ENCODE measurements at regions not wholly inside any gene's neighbourhood (a gene's known extent, or its start where the extent isn't known, plus 50 kb on each side); places are given as distances from the start of the nearest gene placed in this dataset.
A peak's percentile ranks its signal among the peaks of the same experiment; 100 is the strongest.
"Not testable (repeated sequence)": the region's sequence is repeated elsewhere in the genome, so short reads cannot be mapped to it uniquely, and the experiment has no call there.

DNA sequence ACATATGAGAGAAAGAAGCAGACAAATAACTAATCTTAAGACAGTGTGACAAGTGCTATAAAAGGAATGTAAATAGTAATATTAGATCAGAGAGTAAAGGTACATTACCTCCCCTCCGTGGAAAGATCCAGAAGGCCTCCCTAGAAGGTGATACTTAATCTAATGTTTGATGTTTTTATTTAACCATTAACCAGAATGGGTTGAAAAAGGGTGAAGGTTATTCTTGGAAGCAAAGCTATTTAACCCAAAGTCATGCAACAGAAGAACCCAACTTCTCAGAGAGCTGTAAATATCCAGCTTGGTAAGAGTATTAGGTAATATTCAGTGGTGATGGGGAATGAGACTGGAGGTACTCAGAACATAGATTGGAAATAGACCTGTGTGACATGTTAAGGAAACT lies 68.0 kb upstream of the HIVEP1 start:
- DNase-seq (ENCODE audit: insufficient read length, low spot score): no peak
- TF ChIP-seq PAX5 (IDR thresholded peaks at IDR 0.05; ENCODE audit: insufficient read depth, low read length, severe bottlenecking): no peak
- TF ChIP-seq POLR2AphosphoS5 (IDR thresholded peaks at IDR 0.05; ENCODE audit: low read depth, low read length): no peak
- TF ChIP-seq TAF1 (IDR thresholded peaks at IDR 0.05; ENCODE audit: low read depth, low read length): no peak
- TF ChIP-seq SPI1 (IDR thresholded peaks at IDR 0.05; ENCODE audit: low read depth, low read length): no peak
- TF ChIP-seq POLR2A (IDR thresholded peaks at IDR 0.05; ENCODE audit: low read depth, low read length): no peak
- TF ChIP-seq POU2F2 (IDR thresholded peaks at IDR 0.05; ENCODE audit: low read depth, low read length): no peak
- FAIRE-seq: no peak

DNA sequence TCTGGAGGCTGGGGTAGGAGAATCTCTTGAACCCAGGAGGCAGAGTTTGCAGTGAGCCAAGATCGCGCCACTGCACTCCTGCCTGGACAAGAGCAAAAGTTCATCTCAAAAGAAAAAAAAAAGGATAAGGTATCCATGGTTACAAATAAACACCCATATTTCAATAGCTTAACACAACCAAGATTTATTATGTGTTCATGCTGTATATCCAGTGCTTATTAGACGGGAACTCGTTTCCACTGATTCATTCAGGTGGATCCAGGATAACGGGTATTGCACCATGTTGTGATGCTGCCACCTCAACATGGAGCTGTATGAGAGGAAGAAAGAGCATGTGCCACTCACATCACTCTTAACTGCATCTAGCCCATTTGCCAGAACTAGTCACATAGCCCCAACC lies 69.1 kb upstream of the HIVEP1 start:
- FAIRE-seq: no peak
- DNase-seq (ENCODE audit: insufficient read length, low spot score): no peak

DNA sequence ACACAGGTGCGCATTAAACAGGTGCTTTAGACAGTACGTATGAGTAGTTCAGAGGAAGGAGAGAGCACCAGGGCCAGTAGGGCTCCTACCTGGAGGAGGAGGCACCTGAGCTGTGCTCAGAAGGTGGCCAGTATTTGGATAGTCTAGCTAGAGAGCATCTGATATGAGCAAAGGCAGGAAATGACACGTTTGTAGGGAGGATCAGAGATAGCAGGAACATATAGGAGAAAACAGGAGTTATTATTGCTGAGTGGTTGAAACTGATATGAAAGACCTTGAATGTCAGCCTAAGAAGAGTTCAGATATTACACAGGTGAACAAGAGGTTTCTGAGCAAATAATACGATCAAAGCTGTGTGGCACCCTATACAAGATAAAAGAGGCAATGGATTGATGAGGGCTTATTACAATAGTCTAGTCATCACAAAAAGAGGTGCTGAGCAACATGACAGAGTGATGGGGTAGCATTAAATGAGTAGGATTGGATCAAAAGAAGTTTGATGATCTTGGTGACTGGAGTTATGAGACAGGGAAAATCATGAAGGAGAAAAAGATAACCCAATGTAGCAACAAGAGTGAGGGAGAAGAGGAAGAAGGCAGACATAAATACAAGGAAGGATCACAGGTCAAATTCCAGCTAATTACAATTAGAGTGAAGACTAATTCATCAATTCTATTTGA lies 69.8 kb upstream of the HIVEP1 start:
- DNase-seq (ENCODE audit: insufficient read length, low spot score): no peak
- TF ChIP-seq POLR2A (IDR thresholded peaks at IDR 0.05; ENCODE audit: low read depth, low read length) (no peak), TAF1 (IDR thresholded peaks at IDR 0.05; ENCODE audit: low read depth, low read length) (no peak), POU2F2 (IDR thresholded peaks at IDR 0.05; ENCODE audit: low read depth, low read length) (no peak), PAX5 (IDR thresholded peaks at IDR 0.05; ENCODE audit: insufficient read depth, low read length, severe bottlenecking) (no peak), SPI1 (IDR thresholded peaks at IDR 0.05; ENCODE audit: low read depth, low read length) (no peak), POLR2AphosphoS5 (IDR thresholded peaks at IDR 0.05; ENCODE audit: low read depth, low read length) (no peak)
- peak; percentile 52 for FAIRE-seq

More for the DNA sequence above, 69.1 kb upstream of the HIVEP1 start:
- TF ChIP-seq POU2F2 (IDR thresholded peaks at IDR 0.05; ENCODE audit: low read depth, low read length): no peak
- no peak for TF ChIP-seq POLR2AphosphoS5 (IDR thresholded peaks at IDR 0.05; ENCODE audit: low read depth, low read length)
- TF ChIP-seq TAF1 (IDR thresholded peaks at IDR 0.05; ENCODE audit: low read depth, low read length): no peak
- no peak for TF ChIP-seq SPI1 (IDR thresholded peaks at IDR 0.05; ENCODE audit: low read depth, low read length)
- TF ChIP-seq PAX5 (IDR thresholded peaks at IDR 0.05; ENCODE audit: insufficient read depth, low read length, severe bottlenecking): no peak
- no peak for TF ChIP-seq POLR2A (IDR thresholded peaks at IDR 0.05; ENCODE audit: low read depth, low read length)

DNA sequence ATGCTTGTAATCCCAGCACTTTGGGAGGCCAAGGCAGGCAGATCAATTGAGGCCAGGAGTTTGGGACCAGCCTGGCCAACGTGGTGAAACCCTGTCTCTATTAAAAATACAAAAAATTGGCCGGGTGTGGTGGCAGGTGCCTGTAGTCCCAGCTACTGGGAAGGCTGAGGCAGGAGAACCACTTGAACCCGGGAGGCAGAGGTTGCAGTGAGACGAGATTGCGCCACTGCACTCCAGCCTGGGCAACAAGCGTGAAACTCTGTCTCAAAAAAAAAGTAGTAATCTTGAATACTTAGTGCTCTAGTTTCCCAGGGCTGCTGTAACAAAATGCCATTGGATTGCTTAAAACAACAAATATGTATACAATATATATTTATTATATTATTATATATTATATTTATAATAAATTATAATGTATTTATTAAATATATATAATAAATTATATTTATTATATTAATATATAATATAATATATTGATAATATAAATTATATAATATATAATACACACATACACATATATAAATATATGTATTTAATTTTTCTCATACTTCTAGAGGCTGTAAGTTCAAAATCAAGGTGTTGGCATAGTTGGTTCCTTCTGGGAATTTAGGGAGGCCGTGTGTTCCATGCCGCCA lies 71.5 kb upstream of the HIVEP1 start:
- FAIRE-seq; DNase-seq (ENCODE audit: insufficient read length, low spot score): not testable (repeated sequence)

DNA sequence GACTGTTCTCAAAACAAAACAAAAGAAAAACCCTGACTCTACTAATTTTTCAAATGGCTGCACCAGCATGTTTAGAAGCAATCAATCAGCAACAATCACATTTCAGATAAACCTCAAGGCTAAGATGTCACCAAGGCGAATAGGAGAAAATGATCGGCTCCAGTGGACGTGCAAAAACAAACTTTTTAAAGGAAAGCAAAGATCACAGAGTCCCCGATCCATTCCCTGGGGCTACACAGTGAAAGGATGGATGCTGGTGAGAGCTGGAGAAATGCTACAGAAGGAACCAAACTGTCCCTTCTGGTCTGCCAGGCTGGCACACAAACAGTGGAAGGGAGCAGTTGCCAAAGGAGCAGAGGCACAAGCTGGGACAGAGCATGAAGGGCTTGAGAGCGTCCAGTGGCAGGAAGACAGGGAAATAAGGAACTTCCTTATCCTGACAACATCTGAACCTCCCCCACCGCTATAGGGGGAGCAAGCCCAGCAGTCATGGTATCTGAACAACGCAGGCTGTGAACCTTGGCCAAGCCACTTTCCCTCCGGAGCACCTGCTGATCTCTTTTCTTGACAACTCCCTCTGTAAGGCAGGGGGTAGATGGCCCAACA lies 73.7 kb upstream of the HIVEP1 start:
- no peak for DNase-seq (ENCODE audit: insufficient read length, low spot score)
- FAIRE-seq: peak; percentile 58
- TF ChIP-seq TAF1 (IDR thresholded peaks at IDR 0.05; ENCODE audit: low read depth, low read length) (no peak), SPI1 (IDR thresholded peaks at IDR 0.05; ENCODE audit: low read depth, low read length) (no peak), POLR2A (IDR thresholded peaks at IDR 0.05; ENCODE audit: low read depth, low read length) (no peak), POU2F2 (IDR thresholded peaks at IDR 0.05; ENCODE audit: low read depth, low read length) (no peak), PAX5 (IDR thresholded peaks at IDR 0.05; ENCODE audit: insufficient read depth, low read length, severe bottlenecking) (no peak), POLR2AphosphoS5 (IDR thresholded peaks at IDR 0.05; ENCODE audit: low read depth, low read length) (no peak)

DNA sequence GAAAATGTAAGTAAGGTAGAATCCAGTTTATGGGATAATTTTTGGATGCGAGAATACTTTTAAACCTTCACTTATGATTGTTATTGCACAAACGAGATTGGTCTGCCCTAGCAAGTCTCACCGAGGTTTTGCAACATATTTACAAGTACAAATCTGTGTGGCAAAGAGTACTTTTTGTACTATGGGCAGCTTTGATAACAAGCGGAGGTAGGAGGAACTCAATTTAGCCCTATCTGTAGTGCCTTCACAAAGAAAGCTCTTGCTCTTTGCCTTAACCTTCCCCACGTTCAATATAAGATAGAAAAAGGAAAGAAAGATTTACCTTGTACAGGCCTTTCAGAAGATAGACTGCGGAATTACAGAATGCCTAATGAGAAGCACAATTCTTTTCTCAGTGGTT lies 77.5 kb upstream of the HIVEP1 start:
- FAIRE-seq: no peak
- no peak for DNase-seq (ENCODE audit: insufficient read length, low spot score)
- TF ChIP-seq PAX5 (IDR thresholded peaks at IDR 0.05; ENCODE audit: insufficient read depth, low read length, severe bottlenecking) (no peak), POLR2AphosphoS5 (IDR thresholded peaks at IDR 0.05; ENCODE audit: low read depth, low read length) (no peak), POLR2A (IDR thresholded peaks at IDR 0.05; ENCODE audit: low read depth, low read length) (no peak), POU2F2 (IDR thresholded peaks at IDR 0.05; ENCODE audit: low read depth, low read length) (no peak), SPI1 (IDR thresholded peaks at IDR 0.05; ENCODE audit: low read depth, low read length) (no peak), TAF1 (IDR thresholded peaks at IDR 0.05; ENCODE audit: low read depth, low read length) (no peak)

DNA sequence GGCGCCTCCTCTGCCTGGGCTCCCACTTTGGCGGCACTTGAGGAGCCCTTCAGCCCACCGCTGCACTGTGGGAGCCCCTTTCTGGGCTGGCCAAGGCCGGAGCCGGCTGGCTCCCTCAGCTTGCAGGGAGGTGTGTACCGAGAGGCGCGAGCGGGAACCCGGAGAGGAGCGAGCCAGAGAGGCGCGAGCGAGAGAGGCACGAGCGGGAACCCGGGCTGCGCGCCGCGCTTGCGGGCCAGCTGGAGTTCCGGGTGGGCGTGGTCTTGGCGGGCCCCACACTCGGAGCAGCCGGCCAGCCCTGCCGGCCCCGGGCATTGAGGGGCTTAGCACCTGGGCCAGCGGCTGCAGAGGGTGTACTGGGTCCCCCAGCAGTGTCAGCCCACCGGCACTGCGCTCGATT lies 79.2 kb upstream of the HIVEP1 start:
- not testable (repeated sequence) for DNase-seq (ENCODE audit: insufficient read length, low spot score); FAIRE-seq

DNA sequence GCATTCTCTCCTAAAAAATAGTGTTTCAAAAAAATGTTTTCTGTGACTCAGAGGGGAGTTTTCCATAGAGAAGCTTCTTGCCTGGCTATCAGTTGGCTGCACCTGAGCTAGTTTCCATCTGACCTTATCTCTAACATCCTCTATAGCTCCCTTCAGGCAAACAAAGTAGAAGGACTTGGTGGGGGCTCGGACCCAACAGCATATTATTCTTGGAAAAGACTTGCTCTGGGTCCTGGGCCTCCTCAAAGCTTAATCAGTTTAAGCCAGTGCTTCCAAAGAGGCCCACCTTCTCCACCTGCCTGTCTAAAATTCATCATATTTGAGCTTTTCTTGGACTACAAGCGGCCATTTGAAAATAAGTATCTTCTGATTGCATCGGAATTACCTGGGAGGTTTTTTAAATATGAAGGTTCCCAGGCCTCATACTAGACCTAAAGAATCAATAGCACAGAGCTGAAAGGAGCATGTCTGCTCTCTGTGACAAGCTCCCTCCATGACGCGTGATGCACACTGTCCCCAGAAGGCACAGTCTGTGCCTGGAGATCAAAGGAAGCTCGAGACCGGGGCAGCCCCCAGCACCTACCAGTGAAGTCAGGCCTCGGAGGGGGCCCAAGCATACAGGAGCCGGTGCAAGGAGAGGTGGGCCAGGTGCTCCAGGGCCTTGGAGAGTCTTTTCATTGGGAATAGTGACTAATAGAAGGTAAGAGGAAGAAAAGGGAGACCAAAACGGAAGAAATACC lies 80.6 kb upstream of the HIVEP1 start:
- TF ChIP-seq SPI1 (IDR thresholded peaks at IDR 0.05; ENCODE audit: low read depth, low read length): no peak
- TF ChIP-seq TAF1 (IDR thresholded peaks at IDR 0.05; ENCODE audit: low read depth, low read length): no peak
- TF ChIP-seq POLR2AphosphoS5 (IDR thresholded peaks at IDR 0.05; ENCODE audit: low read depth, low read length): no peak
- TF ChIP-seq POU2F2 (IDR thresholded peaks at IDR 0.05; ENCODE audit: low read depth, low read length): no peak
- no peak for TF ChIP-seq POLR2A (IDR thresholded peaks at IDR 0.05; ENCODE audit: low read depth, low read length)
- TF ChIP-seq PAX5 (IDR thresholded peaks at IDR 0.05; ENCODE audit: insufficient read depth, low read length, severe bottlenecking): no peak
- FAIRE-seq: no peak

DNA sequence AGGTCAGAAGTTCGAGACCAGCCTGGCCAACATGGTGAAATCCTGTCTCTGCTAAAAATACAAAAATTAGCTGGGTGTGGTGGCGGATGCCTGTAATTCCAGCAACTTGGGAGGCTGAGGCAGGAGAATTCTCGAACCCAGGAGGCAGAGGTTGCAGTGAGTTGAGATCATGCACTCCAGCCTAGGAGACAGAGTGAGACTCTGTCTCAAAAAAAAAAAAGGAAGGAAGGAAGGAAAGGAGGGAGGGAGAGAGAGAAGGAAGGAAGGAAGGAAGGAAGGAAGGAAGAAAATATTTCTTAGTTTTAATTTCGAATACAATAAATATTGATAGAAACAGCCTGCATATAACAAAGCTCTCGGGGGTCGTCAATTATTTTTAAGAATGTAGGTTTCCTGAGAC lies 81.3 kb upstream of the HIVEP1 start:
- not testable (repeated sequence) for FAIRE-seq; DNase-seq (ENCODE audit: insufficient read length, low spot score)

More for the DNA sequence above, 80.6 kb upstream of the HIVEP1 start:
- no peak for DNase-seq (ENCODE audit: insufficient read length, low spot score)

DNA sequence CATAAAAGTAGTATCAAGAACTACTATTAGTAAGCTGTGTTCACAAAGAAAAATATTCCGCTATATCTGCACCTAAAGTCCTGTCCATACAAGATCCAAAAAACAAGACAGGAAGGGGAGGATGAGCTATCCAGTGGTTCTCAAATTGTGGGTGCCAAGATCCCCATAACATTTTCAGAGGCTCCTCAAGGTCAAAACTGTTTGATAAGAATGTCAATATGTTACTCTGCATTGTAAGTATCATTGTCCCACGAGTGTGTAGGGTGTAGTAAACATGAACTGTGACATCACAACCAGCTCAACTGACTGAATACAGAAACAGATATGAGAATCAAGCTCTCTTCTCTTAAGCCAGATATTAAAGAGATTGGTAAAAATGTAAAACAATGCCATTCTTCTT lies 81.9 kb upstream of the HIVEP1 start:
- no peak for FAIRE-seq
- TF ChIP-seq TAF1 (IDR thresholded peaks at IDR 0.05; ENCODE audit: low read depth, low read length) (no peak), PAX5 (IDR thresholded peaks at IDR 0.05; ENCODE audit: insufficient read depth, low read length, severe bottlenecking) (no peak), POU2F2 (IDR thresholded peaks at IDR 0.05; ENCODE audit: low read depth, low read length) (no peak), POLR2A (IDR thresholded peaks at IDR 0.05; ENCODE audit: low read depth, low read length) (no peak)
- no peak for DNase-seq (ENCODE audit: insufficient read length, low spot score)

Data from GM12891 (cell line).